Loucy (cell line): ENCODE measurements at regions not wholly inside any gene's neighbourhood (a gene's known extent, or its start where the extent isn't known, plus 50 kb on each side); places are given as distances from the start of the nearest gene placed in this dataset.

Experiments used
- EZH2phosphoT487 ChIP-seq: fragments of 200-600 bp; IDR thresholded peaks from 2 replicates; pipeline ENCODE4 v1.6.1; 2018; ENCODE audit warnings: antibody characterized with exemption, mild to moderate bottlenecking, moderate library complexity, borderline replicate concordance
- TF ChIP-seq, protein P1 (sequence below): fragments of 200-600 bp; sonication (generic); conservative IDR thresholded peaks from 2 replicates; pipeline ENCODE4 v1.5.1; 2014; ENCODE audit warnings: mild to moderate bottlenecking, antibody characterized with exemption, low read length

GRCh38 chr20:23214903-23215302 is 128.8 kb upstream of the CD93 start:
- TF ChIP-seq, protein P1, sequence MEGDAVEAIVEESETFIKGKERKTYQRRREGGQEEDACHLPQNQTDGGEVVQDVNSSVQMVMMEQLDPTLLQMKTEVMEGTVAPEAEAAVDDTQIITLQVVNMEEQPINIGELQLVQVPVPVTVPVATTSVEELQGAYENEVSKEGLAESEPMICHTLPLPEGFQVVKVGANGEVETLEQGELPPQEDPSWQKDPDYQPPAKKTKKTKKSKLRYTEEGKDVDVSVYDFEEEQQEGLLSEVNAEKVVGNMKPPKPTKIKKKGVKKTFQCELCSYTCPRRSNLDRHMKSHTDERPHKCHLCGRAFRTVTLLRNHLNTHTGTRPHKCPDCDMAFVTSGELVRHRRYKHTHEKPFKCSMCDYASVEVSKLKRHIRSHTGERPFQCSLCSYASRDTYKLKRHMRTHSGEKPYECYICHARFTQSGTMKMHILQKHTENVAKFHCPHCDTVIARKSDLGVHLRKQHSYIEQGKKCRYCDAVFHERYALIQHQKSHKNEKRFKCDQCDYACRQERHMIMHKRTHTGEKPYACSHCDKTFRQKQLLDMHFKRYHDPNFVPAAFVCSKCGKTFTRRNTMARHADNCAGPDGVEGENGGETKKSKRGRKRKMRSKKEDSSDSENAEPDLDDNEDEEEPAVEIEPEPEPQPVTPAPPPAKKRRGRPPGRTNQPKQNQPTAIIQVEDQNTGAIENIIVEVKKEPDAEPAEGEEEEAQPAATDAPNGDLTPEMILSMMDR: no peak
- no peak for TF ChIP-seq EZH2phosphoT487
